GM19452 (cell line): ENCODE measurements at regions not wholly inside any gene's neighbourhood (a gene's known extent, or its start where the extent isn't known, plus 50 kb on each side); places are given as distances from the start of the nearest gene placed in this dataset.
"Not testable (repeated sequence)": the region's sequence is repeated elsewhere in the genome, so short reads cannot be mapped to it uniquely, and the experiment has no call there.

Experiments used
- ATAC-seq: cut with Tn5 transposase; IDR thresholded peaks from one replicate; pipeline ENCODE4 v1.9.1; 2021; ENCODE audit not compliant: unreplicated experiment

- ATAC-seq: no peak
Observed at GRCh38 chrX:110965409-110966090, 130.4 kb upstream of the PAK3 start.

GRCh38 chrX:110964786-110965185, 131.2 kb upstream of the PAK3 start:
- ATAC-seq: no peak

- ATAC-seq: no peak
Observed at GRCh38 chrX:110962451-110962850, 133.5 kb upstream of the PAK3 start.

- no peak for ATAC-seq
Observed at GRCh38 chrX:110955706-110956105, 140.3 kb upstream of the PAK3 start.

GRCh38 chrX:110954428-110955100, 141.4 kb upstream of the PAK3 start:
- ATAC-seq: no peak

DNA sequence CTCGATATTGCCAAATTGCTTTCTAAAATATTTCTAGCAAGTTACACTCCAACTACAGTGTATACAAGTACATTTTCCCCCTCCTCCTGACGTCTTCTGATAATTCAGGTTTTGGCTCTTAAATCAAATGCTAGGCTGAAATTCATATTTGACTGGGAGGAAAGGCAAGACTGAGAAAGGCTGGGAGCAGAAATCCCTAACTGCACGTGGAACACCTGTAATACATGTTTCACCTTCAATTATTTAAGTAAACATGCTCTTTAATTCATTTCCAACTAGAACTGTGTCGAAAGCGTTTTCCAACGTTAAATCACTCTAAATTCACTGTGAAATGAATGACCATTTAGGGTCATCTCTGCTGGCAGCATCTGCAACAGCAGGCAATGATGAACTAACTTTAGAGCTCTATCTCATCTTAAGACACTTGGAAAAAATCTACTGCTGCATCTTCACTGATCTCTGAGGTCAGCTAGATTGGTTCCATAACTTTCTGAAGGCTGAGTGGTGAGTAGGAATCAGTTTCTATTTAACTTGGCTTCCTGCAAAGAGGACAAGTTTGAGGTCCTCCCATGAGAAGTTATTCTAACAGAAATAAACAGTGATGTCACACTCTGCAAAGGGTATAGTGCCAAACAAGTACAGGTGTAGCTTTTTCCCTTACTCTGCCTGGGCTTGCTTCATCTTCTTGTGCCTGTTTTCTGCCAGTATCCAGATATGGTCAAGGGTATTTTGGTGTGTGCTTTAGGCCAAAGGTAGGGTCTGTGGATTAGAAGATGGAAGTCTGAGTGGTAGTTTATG, 144.3 kb upstream of the PAK3 start:
- ATAC-seq: no peak

DNA sequence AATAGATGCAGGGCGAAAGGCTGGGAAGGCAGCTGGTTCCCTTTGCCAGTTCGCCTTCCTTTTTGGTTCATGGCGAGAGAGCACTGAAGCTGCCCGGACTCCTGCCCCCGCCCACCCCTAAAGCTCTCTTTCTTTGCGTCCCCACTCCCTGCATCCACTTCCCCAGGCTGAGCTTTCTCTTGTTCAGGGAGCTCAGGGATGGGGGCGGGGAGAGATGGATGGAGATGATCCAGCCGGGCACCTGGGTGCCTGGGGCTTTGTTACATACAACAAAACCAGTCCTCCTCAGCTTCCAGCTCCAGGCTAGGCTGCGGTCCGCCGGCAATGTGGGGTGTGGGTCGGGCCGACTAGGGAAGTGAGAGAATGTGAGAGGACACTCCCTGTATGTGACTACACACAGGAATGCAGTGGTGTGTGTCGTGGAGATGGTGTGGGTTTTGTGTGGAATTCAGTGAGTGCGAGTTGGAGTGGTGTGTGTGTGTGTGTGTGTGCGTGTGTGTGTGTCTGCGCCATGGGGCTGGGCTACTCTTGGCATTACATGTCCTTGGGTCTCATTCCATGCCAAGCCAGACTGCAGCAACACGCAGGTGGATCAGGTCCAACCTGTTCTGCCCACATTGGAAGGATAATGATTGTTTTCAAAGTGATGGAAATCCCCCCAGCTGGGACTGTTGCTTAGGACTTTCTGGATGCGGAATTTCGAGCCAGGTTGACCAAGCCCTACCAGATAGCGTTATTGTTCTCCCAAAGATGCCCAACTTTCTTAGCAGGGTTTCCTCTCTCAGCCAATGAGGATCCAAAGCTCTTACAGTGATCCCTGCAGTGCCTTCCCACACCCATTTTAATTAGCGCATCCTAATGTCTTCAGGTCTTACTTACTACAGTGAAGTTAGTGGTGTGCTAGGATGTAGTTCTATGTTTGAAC, 149.4 kb upstream of the CHRDL1 start:
- no peak for ATAC-seq

DNA sequence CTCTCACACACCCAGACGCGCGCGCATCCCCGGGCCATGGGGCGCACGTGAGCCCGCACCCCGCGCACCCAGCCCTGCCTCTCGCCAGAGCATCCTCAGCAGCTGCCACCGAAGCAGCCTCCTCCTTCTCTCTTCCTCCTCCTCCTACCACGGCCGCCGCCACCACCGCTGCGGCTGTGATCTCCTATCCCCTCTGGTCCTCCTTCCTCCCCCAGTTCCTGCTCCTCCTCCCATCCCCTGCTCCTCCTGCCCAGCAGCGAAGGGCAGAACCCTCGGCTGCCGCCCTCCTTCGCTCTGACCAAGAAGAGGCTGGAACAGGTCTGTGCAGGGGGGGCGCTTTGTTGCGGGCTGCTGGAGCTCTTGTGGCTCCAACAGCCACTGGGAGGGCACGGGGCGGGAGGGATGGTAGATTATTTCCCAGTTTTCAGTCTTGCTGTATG, 148.7 kb upstream of the CHRDL1 start:
- no peak for ATAC-seq

DNA sequence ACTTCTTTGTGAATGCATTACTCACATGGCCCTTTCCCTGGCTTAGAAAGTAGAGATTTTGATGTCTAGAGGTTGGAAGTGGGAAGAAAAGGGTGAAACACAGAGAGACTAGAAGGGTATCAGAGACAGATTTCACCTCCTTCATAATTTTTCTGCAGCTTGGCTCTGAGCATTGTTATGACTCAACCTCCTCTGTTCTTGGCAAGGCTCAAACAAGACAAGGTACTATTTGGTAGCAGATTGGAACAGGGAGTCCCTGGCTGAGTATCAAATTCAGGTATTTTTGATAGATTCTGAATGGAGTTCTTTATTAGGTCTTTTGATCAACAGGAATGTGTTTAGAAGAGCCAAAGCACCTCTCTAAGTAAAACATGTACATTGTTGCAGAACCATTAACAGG, 146.3 kb upstream of the CHRDL1 start:
- no peak for ATAC-seq

DNA sequence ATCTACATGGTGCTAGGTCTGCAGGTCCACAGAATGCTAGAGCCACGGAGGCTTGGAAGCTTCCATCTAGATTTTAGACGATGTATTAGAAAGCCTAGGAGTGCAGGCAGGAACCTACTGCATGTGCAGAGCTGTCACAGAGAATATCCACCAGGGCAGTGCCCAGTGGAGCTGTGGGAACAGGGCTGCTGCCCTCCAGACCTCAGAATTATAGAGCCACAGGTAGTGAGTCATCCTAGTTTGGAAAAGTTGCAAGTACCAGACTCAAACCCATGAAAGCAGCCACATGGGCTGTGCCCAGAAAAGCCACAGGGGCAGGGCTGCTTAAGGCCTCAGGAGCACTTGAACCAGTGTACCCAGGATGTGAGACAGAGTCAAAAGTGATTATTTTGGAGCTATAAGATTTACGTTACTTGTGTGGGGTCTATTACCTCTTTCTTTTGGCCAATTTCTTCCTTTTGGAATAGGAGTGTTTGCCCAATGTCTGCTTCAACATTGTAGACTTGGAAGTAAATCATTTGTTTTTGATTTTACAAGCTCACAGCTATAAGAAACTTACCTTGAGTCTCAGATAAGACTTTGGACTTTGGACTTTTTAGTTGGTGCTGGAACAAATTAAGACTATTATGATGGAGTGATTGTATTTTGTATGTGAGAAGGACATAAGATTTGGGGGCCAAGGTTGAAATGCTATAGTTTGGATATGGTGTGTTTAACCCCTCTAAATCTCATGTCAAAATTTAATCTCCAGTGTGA, 143.5 kb upstream of the CHRDL1 start:
- no peak for ATAC-seq

GRCh38 chrX:110924871-110925270, 129.3 kb upstream of the CHRDL1 start:
- no peak for ATAC-seq

DNA sequence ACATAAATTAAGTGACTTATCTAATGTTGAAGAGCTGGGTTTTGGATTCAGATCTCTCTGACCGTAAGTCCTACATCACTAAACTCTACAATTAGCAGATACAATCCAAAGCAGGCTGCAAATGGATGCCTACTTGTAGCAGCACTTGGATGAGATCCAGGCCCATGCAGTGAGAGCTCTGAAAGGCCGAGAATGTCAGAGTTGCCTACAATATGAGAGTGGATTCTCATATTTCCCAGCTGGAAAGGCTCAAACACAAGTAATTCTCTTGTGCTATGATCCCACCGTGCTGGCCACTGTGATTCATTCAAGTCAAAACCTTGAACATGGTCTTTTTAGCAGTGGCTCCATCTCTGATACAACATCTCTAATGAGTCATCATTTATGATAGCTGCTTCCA, 125.4 kb upstream of the CHRDL1 start:
- ATAC-seq: no peak

- no peak for ATAC-seq
Observed at GRCh38 chrX:110915570-110915969, 120.0 kb upstream of the CHRDL1 start.

DNA sequence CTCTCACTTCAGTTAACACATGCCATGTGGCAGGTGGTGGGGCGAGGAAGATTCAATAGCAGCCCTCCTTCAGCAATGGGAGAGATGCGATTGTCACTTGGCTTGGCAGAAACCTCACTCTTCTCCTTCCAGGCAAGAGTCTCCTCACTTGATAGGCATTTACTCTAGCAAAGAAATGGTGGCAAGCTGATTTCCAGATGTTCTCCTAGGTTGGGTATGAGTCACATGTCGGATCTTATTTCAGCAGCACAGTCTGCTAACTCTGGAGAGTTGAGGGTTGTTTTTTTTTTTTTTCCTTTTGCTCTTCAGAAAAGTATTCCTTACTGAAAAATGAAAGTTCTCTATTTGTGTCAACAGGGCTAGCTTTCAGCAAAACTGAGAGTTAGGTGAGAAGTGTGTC, 119.5 kb upstream of the CHRDL1 start:
- no peak for ATAC-seq

- ATAC-seq: no peak
Observed at GRCh38 chrX:110914281-110914680, 118.7 kb upstream of the CHRDL1 start.

- not testable (repeated sequence) for ATAC-seq
Observed at GRCh38 chrX:110904747-110905146, 109.1 kb upstream of the CHRDL1 start.

DNA sequence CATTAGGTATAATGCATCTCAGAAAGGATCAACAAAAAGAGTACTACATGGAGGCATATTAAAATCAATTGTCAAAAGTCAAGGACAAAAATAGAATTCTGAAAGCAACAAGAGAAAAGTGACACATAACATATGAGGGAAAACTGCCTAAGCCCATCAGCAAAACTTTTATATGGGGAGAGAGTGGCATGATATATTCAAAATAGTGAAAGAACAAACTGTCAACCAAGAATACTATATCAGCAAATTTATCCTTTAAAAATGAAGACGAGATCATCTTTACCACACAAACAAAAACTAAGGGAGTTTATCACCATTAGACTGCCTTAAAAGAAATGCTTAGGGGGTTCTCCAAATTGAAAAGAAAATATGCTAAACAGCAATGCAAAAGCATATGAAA, 86.4 kb upstream of the CHRDL1 start:
- ATAC-seq: no peak

DNA sequence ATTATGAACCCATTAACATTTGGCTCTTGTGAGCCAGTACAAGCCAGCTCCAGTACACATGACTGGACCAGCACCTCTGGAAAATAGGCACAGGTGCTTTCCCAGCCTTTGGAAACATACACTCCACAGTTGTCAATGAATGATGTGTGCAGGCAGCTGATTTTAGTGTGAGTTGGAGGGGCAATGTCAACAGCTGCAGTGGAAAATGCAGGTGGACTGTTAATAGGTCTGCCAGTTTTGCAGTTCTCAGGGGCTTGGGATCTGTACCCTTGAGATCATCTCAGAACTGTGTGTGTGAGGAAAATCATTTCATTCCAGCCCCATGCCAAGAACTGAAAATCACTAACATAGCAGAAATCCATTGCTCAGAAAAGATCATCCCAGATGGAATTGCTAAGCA, 81.7 kb upstream of the CHRDL1 start:
- no peak for ATAC-seq

DNA sequence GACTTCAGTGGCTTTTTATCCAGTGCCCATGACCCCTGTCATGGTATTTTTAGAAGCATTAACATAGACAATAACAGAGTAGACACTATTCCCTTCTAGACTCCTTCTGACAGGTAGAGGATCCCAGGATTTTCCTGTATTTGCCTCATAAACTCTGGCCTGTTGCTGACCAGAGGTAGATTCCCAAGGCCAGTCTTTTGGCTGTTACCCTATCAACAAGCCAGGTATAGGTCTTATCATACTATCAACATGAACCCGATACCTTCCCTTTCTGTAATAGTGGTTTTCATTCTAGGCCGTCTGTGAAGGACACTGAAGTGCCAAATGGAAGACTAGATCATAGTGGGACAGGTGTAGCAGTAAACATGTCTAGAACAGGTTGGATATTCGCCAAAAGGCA, 76.2 kb upstream of the CHRDL1 start:
- ATAC-seq: no peak

GRCh38 chrX:110866421-110866820, 70.8 kb upstream of the CHRDL1 start:
- ATAC-seq: no peak
